NOMO-1 treated with dmso at 0.1 percent for 144 hours (cell line): ENCODE measurements at regions not wholly inside any gene's neighbourhood (a gene's known extent, or its start where the extent isn't known, plus 50 kb on each side); places are given as distances from the start of the nearest gene placed in this dataset.
"Not testable (repeated sequence)": the region's sequence is repeated elsewhere in the genome, so short reads cannot be mapped to it uniquely, and the experiment has no call there.

Experiments
- DNase-seq: peaks from one replicate; lab custom pipeline; 2025; ENCODE audit not compliant: unreplicated experiment; lab: John Stamatoyannopoulos, UW

- DNase-seq = not testable (repeated sequence)
These were observed 51.5 kb downstream of the VPREB1 start for GRCh38 chr22:22296047-22296446.

GRCh38 chr22:22297159-22297793 is 52.7 kb downstream of the VPREB1 start:
- DNase-seq = not testable (repeated sequence)

GRCh38 chr22:22297794-22298653 is 53.4 kb downstream of the VPREB1 start:
- DNase-seq = peak; percentile 49

- DNase-seq = not testable (repeated sequence)
These were observed 54.0 kb downstream of the VPREB1 start for GRCh38 chr22:22298654-22299009.

GRCh38 chr22:22300511-22300910 is 55.9 kb downstream of the VPREB1 start:
- DNase-seq = not testable (repeated sequence)

- DNase-seq = not testable (repeated sequence)
These were observed 56.4 kb downstream of the VPREB1 start for GRCh38 chr22:22300946-22301345.

GRCh38 chr22:22316589-22316988 is 72.0 kb downstream of the VPREB1 start:
- no peak for DNase-seq

- DNase-seq = no peak
These were observed 74.3 kb downstream of the VPREB1 start for GRCh38 chr22:22318723-22319465.

GRCh38 chr22:22321743-22322611 is 77.4 kb downstream of the VPREB1 start:
- not testable (repeated sequence) for DNase-seq

GRCh38 chr22:22322792-22323191 is 78.2 kb downstream of the VPREB1 start:
- DNase-seq = no peak

GRCh38 chr22:22327723-22328122 is 83.1 kb downstream of the VPREB1 start:
- DNase-seq = no peak

- DNase-seq = no peak
These were observed 85.2 kb downstream of the VPREB1 start for GRCh38 chr22:22329792-22330191.

GRCh38 chr22:22335640-22336039 is 91.1 kb downstream of the VPREB1 start:
- DNase-seq = not testable (repeated sequence)

- not testable (repeated sequence) for DNase-seq
These were observed 91.7 kb downstream of the VPREB1 start for GRCh38 chr22:22336333-22336732.

- DNase-seq = not testable (repeated sequence)
These were observed 94.2 kb downstream of the VPREB1 start for GRCh38 chr22:22338778-22339177.

GRCh38 chr22:22341736-22342135 is 97.2 kb downstream of the VPREB1 start:
- no peak for DNase-seq

- no peak for DNase-seq
These were observed 98.4 kb downstream of the VPREB1 start for GRCh38 chr22:22342697-22343580.

- peak; percentile 60 for DNase-seq
These were observed 99.2 kb downstream of the VPREB1 start for GRCh38 chr22:22343581-22344296.

GRCh38 chr22:22344430-22344829 is 99.8 kb downstream of the VPREB1 start:
- no peak for DNase-seq
